SW480 (cell line): ENCODE measurements at regions not wholly inside any gene's neighbourhood (a gene's known extent, or its start where the extent isn't known, plus 50 kb on each side); places are given as distances from the start of the nearest gene placed in this dataset.

Source experiments
- DNase-seq: peaks from one replicate; pipeline ENCODE4 v3.0.0-alpha.2; 2016; ENCODE audit warnings: low spot score

GRCh38 chr6:156407334-156407733 lies 369.8 kb upstream of the ARID1B start:
- no peak for DNase-seq

GRCh38 chr6:156406688-156407087 lies 370.5 kb upstream of the ARID1B start:
- no peak for DNase-seq

GRCh38 chr6:156406099-156406498 lies 371.1 kb upstream of the ARID1B start:
- DNase-seq: no peak

- DNase-seq: no peak
Observed at GRCh38 chr6:156402628-156403027, 374.6 kb upstream of the ARID1B start.

- DNase-seq: no peak
Observed at GRCh38 chr6:156402227-156402626, 375.0 kb upstream of the ARID1B start.

GRCh38 chr6:156400487-156400886 lies 376.7 kb upstream of the ARID1B start:
- DNase-seq: no peak

GRCh38 chr6:156398966-156399365 lies 378.2 kb upstream of the ARID1B start:
- DNase-seq: no peak

GRCh38 chr6:156398371-156398770 lies 378.8 kb upstream of the ARID1B start:
- DNase-seq: no peak

- no peak for DNase-seq
Observed at GRCh38 chr6:156396791-156397418, 380.3 kb upstream of the ARID1B start.

- DNase-seq: no peak
Observed at GRCh38 chr6:156396068-156396771, 381.0 kb upstream of the ARID1B start.

GRCh38 chr6:156395276-156395675 lies 381.9 kb upstream of the ARID1B start:
- no peak for DNase-seq

GRCh38 chr6:156392648-156393047 lies 384.5 kb upstream of the ARID1B start:
- DNase-seq: no peak

- no peak for DNase-seq
Observed at GRCh38 chr6:156391977-156392376, 385.2 kb upstream of the ARID1B start.

- DNase-seq: no peak
Observed at GRCh38 chr6:156391061-156391672, 386.0 kb upstream of the ARID1B start.

- DNase-seq: no peak
Observed at GRCh38 chr6:156390621-156391020, 386.6 kb upstream of the ARID1B start.

- no peak for DNase-seq
Observed at GRCh38 chr6:156389296-156389695, 387.9 kb upstream of the ARID1B start.

GRCh38 chr6:156387472-156387871 lies 389.7 kb upstream of the ARID1B start:
- DNase-seq: no peak

- DNase-seq: no peak
Observed at GRCh38 chr6:156383059-156383458, 394.1 kb upstream of the ARID1B start.

GRCh38 chr6:156379392-156380289 lies 397.5 kb upstream of the ARID1B start:
- no peak for DNase-seq

GRCh38 chr6:156378853-156379252 lies 398.3 kb upstream of the ARID1B start:
- no peak for DNase-seq

- DNase-seq: no peak
Observed at GRCh38 chr6:156376091-156376490, 401.1 kb upstream of the ARID1B start.

- DNase-seq: no peak
Observed at GRCh38 chr6:156359912-156360311, 417.3 kb upstream of the ARID1B start.
